GM19372 (cell line): ENCODE measurements at regions not wholly inside any gene's neighbourhood (a gene's known extent, or its start where the extent isn't known, plus 50 kb on each side); places are given as distances from the start of the nearest gene placed in this dataset.
A peak's percentile ranks its signal among the peaks of the same experiment; 100 is the strongest.

Experiments used
- ATAC-seq: cut with Tn5 transposase; IDR thresholded peaks from one replicate; pipeline ENCODE4 v1.9.1; 2021; ENCODE audit warnings: mild to moderate bottlenecking, low read depth, moderate library complexity; ENCODE audit not compliant: unreplicated experiment

DNA sequence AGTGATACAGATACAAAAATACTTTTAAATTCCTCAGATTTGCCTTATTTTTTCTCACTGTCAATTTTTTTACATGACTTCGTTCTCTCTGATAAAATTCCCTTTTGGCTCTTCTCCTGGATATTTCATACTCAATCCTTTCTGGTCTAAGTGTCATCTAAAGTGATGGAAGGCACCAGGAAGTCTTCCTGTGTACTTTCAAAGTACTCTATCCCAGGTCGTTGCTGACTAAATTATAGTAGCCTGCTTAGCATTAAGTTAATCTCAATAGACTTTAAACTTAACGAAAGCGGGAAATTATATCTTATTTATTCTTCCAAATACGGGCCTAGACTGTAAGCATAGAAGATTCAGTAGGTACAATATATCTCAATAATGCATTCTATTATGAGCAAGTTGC lies 67.8 kb downstream of the CASP12 start:
- ATAC-seq, result no peak

DNA sequence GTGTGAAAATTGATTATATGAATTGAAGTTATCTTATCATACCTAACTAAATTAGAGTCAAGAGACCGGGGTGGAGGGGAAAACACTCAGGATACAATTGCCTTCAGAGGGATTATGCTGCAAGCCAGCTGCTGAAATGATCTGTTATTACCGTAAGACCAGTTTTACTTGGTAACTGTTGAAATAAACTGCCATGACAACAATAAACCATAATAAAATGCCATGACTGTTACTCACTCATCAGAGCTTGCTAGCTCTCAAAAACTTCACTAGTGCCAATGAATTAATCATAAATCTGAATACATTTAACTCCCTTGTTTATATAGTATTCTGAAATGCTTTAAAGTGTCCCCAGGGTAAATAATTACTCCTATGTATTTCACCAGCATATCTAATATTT lies 68.2 kb downstream of the CASP12 start:
- no peak for ATAC-seq

DNA sequence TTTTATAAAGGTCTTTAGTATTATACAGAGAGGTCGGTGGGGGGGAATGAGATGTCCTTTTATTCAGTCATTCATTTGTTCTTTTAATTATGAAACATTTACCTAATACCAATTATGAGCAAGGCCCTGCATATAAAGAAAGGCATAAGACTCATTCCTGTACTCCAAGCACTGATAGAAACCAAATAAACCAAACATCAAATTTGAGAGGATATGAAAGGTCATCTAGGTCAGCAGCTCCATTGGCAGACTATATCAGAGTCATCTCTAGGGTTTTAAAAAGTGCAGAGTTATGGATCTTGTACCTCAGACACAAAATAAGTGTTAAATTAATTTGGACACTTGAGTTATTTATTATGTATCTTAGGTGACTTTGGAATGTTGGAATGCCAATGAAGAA lies 71.5 kb downstream of the CASP12 start:
- no peak for ATAC-seq

DNA sequence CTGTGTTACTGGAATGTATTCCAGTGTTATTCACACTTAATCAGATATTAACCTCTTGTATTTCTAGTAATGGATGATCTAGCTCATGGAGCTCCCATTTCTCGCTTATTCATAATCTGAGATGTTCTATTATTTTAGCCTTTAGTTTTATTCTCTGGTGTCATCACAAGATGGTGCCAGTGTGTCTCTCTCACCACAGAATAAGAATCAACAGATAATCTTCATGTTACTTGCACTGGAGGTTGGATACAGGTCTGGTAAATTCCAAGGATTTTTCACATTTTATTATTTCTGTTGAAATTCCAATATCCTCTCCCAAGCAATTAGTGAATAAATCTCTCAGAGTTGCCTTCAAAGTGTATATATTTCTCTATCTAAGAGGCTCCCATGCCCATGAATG lies 74.6 kb downstream of the CASP12 start:
- ATAC-seq, result no peak

DNA sequence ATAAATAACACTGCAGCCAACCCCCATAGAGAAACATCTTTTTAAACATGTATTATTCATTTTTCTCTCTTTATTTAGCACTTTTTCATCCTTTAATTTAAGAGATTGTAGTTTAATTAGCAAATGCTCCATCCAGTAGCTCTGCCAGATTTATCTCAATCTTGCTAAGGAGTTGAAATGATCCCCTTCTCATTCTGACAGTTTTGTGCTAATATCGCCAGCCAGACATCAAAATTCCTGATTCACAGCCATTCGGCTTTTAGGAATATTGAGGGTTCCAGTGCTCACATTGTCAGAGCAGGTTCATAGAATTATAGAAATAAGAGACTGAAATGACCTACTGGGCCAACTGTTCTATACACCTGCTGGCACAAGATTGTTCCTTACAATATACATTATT lies 77.8 kb downstream of the CASP12 start:
- ATAC-seq, result no peak

DNA sequence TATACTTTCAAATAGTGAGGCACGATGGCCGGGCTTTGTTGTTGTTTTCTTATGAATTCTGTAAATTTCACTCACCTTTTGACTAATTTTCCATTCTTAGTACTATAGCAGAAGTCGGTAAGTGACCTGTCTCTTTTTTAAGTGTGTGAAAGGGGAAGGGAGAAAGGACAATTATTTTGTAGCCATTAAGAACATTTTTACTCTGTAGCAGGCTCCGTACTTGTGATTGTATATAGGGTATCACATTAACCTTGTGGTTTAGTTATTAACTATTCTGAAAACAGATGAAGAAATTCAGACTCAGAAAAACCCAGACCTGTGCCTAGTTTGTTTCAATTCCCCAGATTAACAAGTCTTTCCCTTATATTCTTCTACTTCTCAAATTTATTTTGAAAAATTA lies 78.7 kb downstream of the CASP12 start:
- ATAC-seq, result no peak

DNA sequence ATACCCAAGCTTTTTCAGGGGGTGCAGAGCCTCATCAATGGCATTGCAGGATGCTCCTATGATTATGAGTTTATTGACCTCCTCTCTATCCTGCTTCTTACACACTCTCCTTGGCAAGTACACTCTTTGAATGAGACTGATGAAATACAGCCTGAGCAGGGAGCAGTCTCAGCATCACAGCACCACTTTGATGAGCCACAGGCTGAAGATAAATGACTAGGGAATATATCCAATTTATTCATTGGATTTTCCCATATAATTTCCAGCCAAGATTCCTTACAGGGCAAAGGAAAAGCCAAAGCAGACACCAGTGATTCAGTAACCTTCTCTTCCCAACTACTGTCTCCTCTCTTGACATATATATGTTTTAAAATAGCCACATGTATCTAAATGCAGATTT lies 79.2 kb downstream of the CASP12 start:
- ATAC-seq, result no peak

DNA sequence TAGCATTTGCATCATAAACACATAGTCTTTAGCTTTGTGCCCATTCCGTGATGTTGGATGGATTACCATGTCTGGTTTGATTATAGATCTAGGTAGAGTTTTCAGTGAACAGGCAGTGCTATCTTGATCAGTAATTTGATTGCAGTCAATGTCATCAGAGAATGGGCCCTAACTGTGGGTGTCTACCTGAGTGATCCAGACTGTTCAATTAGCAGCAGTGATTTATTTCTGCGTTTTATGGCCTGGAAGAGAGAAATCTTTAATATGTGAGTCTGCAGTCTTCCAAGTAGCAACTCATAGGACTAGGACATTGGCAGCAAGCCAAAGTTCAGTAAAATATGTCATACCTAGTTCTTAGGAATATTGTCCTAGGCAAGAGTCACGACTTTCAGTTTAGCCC lies 80.3 kb downstream of the CASP12 start:
- no peak for ATAC-seq

DNA sequence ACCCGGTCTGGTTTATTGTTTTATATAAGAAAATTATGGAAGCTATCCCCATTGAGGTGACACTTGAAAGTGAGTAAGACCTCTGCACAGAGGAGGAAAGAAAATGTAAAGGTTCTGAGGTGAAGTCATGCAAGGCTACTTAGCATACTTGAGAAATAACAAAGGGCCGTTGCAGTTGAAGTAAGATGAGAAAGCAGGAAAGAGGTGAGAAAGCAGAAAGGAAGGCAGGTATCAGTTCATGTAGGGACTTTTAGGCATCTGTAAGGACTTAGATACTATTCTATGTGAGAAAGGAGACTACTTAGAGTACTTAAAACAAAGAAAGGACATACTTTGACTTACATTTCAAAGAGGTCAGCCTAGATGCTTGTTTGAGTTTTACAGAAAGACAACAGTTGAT lies 84.7 kb downstream of the CASP12 start:
- no peak for ATAC-seq

DNA sequence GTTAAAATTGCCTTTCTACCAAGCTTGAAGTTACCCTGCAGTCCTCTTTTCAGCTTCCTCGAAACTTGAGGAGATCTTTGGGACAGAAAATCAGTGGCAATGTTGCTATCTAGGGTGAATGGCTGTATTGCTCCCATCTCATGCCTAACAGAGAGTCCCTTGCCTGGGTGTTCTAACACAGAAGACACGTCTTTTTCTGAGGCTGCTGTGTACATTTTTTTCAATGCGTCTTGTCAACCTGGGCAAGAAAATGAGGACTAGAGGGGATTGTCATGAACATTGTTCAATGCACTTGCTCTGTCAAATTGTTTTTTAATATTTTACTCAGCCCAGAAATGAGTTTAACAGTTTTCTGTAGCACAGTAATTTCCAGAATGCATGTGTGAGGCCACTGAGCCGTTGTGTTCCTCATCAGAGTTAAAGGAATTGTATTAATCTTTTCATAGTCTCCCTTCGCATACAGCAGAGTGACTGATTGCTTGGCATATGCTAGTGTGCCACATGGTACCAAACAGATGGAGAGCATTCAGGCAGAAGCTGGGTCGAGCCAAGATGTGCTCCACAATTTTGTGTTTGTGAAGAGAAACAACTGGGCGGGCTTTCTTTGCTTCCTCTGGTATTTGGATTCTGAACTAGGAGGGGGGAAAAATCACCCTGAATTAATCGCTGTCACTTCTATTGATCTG lies 86.0 kb downstream of the CASP12 start:
- no peak for ATAC-seq

DNA sequence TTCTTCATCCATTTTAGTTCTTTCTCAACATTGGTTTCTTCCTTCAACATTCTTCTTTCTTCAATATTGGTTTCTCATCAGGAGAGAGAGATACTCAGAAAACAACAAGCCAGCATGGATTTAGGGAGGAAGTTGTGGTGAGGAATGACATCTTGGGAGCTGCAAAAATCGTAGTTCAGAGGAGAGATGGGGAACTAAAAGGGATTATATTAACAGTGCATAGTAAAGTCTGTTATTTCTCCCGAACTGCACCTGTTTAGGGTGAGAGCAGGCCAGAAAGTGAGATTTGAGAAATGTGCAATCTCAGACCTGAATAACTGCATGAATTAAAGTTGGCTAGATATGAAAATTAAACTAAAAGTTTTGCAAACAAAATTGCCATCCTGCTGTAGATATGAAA lies 94.5 kb downstream of the CASP12 start:
- ATAC-seq, result no peak

DNA sequence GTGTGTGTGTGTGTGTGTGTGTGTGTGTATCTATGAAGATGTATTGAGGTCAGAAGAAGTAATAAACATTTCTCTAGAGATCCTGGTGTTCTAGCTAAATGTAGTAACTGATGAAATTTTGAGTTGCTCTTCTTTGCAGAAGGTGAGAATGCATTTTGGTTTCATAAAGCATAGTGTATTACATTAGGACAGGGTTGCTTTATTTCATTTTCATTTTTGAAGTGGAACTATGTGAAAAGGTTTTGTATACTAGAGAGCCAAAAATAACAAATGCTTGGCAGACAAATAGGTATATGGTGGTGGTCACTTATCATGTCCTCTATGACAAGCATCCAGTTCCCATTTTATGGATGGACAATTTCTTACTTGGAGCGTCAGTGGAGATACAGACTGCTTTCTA lies 99.0 kb downstream of the CASP12 start:
- ATAC-seq, result peak; percentile 85

DNA sequence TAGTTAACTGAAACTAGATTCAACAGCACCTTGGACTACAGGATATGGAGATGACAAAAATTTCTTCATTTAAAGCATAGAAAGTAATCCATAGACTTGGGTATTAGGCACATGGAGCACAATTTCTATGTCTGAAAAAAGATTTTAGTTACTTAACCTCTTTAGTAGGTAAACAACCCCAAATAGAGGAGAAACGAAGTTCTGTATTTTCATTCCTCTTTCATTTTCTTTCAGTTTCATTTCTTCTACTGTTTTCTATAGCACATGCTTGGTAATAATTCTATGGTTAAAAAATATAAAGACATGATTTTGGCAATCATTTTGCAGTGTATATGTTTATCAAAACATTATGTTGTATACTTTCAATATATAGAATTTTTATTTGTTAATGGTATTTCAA lies 99.5 kb downstream of the CASP12 start:
- peak; percentile 49 for ATAC-seq

DNA sequence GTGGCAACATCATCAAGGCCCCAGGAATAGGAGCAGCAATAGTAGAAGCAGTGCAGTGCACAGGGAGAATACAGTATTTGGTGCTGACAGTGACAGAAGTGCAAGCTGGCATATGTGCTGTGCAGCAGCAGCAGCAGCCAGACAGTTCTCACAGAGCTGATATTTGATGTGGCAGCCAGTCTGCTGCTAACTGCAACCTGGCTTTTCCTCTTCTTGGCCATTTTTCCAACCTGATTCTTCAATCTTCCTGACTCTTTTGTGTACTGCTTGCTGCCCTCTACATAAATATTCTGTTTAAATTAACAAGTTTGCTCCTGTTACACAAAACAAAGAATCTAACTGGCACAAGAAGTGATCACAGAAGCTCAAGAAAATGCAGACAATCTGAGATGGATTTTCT lies 102.0 kb downstream of the CASP12 start:
- no peak for ATAC-seq

DNA sequence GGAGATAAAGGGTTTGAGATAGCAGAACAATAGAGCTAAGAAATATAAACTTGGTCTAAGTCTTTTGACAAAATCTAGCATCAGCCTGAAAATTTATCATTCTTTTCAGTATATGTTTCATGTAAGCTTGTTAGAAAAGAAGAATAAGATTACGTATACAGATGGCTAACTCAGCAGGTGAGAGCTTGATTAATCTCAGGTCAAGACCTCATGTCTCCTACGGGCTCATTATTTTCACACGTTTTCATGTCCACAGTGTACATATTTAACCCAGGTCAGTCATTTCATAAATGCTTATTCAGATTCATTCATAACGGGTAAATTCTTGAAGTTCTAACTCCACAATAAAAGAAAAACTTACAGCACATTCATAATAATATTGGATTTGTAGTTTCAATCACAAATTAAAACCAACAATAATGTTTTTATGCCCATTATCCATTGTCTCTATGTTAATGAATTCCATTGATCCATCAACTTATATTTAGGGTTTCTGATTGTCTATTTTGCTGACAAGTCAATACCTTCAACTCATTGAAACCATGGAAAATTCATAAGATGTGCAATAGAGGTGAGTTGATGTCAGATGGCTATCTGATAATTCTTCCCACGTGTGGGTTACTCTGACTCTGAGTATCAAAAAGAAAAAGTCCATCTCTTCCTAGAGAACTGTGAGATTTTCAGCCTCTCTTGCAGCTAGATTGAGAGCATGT lies 102.6 kb downstream of the CASP12 start:
- ATAC-seq, result no peak

DNA sequence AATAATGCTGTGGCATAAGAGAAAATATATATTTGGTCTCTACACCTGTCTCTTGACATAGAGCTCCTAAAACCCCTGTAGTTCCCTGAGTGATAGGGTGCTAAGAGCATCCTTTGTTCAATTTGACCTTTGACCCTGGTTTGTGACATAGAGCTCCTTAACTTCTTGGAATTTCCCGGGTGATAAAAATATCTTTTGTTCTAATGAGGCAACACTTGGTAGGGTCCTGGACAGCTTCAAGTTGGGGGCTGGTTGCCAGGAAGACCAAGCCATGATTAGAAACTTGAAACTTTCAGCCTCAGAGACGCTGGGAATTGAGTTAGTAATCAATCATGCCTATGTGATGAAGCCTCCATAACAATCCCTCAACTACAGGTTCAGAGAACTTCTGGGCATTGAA lies 105.4 kb downstream of the CASP12 start:
- ATAC-seq, result no peak

DNA sequence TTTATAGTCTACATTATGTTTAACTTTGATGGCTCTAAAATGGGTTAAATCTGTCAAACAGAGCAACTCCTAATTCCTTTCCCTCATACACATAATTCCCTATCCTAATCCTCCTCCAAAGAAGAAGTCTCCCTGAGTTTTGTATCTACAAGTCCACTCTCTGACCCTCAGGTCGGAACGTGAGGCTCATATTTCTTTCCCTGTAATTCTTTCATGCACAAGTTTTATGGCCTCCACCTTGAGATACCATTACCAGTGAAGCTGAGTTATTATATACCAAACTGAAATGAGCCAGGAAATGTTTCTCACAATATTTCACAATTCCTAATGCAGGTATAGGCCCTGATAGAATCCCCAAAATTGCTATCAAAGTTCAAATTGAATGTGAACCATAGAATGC lies 106.4 kb downstream of the CASP12 start:
- ATAC-seq, result no peak

DNA sequence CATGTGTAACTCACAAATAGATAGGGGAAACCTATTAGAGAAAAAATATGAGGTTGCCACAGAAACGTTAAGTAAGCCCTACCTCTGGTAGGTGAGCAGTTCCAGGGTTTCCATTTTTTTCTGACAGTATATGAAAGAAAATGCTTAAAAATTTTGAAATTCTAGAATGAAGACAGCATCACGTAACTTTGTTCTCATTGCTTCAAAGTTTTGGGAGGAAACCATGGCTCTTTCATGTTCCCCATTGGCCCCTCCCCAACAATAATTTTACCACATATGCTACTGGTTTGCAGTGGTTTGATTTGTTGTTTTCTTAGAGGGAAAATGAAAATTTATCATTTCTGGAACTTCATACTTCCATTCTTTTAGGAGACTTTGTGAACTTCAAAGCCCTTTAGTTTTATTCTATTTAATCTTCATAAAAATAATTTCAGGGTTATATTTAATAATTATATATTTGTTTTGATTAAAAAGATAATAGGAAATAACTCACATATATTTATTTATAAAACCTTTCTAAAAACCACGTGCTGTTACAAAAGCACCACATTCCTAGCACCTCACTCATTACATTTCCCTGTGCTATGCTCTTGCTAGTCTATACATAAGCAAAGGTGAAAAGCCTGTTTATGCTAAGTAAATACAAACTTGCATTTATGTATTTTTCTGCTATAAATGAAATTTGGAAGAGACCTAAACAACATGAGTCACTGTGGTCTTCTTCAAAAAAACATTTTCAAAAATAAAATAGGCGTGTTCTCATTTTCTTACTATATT lies 113.4 kb downstream of the CASP12 start:
- no peak for ATAC-seq

DNA sequence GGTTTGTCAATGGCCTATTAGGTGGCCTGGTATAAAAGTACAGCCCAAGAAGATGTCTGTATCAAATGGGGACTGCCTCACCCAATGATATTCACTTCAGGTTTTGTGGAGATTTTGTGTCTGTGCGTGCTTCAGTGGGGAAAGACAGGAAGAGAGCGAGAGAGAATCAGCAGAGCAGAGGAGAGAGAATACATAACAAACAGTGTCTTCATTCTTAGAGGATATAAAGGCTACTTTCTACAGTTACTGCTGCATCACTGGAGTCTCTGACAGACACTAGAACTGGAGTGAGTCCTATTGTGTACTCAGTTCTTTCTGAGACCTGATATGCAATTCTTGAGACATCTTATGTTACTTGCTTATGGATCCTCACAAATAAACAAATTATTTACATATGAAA lies 115.0 kb downstream of the CASP12 start:
- ATAC-seq, result no peak

DNA sequence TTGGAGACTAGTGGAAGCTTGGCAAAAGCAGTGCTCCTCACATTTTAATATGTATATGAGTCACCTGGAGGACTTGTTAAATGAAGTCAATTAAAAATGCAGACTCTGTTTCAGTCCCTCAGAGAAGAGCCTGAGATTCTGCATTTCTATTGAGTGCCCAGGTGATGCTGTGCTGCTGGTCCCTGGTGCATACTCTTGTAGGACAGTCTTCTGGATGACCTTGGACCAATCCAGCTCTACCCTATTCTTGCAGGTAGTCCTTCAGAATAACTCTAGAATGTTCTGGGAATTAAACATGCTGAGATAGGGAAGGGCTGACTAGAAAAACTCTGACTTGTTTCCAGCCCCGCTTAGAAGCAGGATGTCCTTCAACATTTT lies 115.9 kb downstream of the CASP12 start:
- no peak for ATAC-seq

DNA sequence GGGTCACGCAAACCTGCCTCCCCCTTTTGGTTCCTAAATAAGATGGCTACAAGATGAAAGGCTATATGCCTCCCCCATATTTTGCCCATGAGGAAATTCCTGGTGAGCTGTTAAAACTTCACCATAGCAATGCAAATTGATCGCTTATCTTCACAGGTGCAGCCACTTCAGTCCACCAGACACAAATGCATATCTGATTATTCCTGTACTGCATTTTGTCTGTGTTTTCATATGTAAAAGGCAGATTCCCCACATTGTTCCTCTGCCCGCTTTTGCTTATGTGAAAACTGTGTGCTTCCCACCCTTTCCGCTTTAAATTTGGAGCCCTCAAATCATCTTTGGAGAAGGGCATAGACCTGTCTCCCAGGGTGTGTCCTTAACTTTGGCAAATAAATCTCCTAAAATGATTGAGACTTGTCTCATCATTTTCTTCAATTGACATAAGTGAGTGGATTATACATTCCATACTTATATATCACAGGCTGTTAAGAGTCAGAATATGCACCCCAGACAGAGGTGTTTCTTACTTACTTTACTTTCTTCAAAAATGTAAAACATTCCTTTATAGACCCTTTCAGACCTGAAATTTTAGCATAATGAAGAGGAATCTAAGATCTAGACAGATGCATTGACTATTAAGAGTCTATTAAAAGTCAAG lies 116.4 kb downstream of the CASP12 start:
- no peak for ATAC-seq
